K562 (cell line): ENCODE measurements at regions not wholly inside any gene's neighbourhood (a gene's known extent, or its start where the extent isn't known, plus 50 kb on each side); places are given as distances from the start of the nearest gene placed in this dataset.

Experiments
- CXXC5 ChIP-seq: fragments of 250-450 bp; sonication (Bioruptor Pico); IDR thresholded peaks from 2 replicates; pipeline ENCODE4 v1.8.0; 2022; ENCODE audit warnings: inconsistent platforms, mild to moderate bottlenecking, moderate library complexity
- PCBP2 ChIP-seq: fragments of 200-400 bp; formaldehyde crosslinking; IDR thresholded peaks from 2 replicates; pipeline ENCODE4 v1.6.1; 2018; ENCODE audit warnings: low read length, low read depth, mild to moderate bottlenecking, moderate library complexity; ENCODE audit not compliant: poor library complexity, severe bottlenecking
- SMARCC2 ChIP-seq: fragments of 450-650 bp; IDR thresholded peaks from 2 replicates; pipeline ENCODE4 v1.6.1; 2017; ENCODE audit warnings: antibody characterized with exemption, moderate library complexity, mild to moderate bottlenecking, low read depth
- SMC3 ChIP-seq: conservative IDR thresholded peaks from 2 replicates; pipeline ENCODE4 v1.6.1; 2011; ENCODE audit warnings: low read depth, low read length, improper control_type of control experiment; ENCODE audit not compliant: insufficient read depth
- SNIP1 ChIP-seq: fragments of 450-650 bp; IDR thresholded peaks from 2 replicates; pipeline ENCODE4 v1.7.1; 2017; ENCODE audit warnings: low read depth, mild to moderate bottlenecking
- TBL1XR1 ChIP-seq, 2 experiments: IDR thresholded peaks; 2 replicates each; pipeline ENCODE4 v1.6.1; 2012; ENCODE audit warnings: improper control_type of control experiment in 2 of 2, low read length in 2 of 2, mild to moderate bottlenecking in 1 of 2
- XRCC4 ChIP-seq: IDR thresholded peaks from one replicate; pipeline ENCODE4 v1.6.1; 2011; ENCODE audit not compliant: insufficient read depth, insufficient read length; ENCODE audit errors: extremely low read depth
- ZSCAN32 ChIP-seq: fragments of 450-650 bp; formaldehyde crosslinking; IDR thresholded peaks from 2 replicates; pipeline ENCODE4 v1.4.0; 2020; ENCODE audit warnings: mild to moderate bottlenecking, moderate library complexity
- TF ChIP-seq, protein P1 (sequence below), 3 experiments: IDR thresholded peaks in 2 of 3; conservative IDR thresholded peaks in 1 of 3; 2 replicates each; pipeline ENCODE4 v1.5.1; 2011 to 2012; ENCODE audit warnings: low read length in 3 of 3, mild to moderate bottlenecking in 3 of 3, control low read depth in 2 of 3, improper control_type of control experiment in 1 of 3, inconsistent platforms in 1 of 3, low read depth in 1 of 3, mixed read lengths in 1 of 3, moderate library complexity in 1 of 3; ENCODE audit not compliant: insufficient read depth in 2 of 3

DNA sequence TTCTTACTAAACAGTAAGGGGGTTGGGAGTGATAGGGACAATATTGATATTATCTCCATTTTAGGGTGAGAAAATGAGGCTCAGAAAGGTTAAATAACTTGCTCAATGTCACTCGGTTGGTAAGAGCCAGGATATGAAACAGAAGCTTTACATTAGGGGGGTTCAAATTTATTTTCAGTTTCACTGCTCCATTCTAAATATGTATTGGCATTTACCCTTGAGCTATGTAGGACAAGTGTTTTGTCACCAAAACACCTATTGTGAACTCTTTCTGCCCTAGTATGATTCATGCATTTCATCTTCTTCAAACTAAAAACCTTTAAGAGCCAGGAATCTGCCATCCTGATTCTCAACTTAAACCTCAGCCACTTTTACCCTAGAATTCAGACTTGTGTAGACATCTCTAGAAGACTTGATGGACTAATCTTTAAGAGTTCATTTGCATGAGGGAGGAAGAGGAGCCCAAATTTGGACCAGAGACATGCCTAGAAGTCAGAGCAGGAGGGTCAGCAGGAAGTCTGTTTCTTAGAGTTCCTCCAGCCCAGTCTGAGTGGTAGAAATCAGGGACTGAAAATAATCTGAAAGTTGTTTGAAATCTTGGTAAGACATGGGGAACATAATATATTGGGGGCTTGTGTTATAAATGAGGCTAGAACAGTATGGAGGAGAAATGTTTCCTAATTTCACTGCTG lies 129.4 kb upstream of the ATP5MC3 start (continued):
- TF ChIP-seq, protein P1, sequence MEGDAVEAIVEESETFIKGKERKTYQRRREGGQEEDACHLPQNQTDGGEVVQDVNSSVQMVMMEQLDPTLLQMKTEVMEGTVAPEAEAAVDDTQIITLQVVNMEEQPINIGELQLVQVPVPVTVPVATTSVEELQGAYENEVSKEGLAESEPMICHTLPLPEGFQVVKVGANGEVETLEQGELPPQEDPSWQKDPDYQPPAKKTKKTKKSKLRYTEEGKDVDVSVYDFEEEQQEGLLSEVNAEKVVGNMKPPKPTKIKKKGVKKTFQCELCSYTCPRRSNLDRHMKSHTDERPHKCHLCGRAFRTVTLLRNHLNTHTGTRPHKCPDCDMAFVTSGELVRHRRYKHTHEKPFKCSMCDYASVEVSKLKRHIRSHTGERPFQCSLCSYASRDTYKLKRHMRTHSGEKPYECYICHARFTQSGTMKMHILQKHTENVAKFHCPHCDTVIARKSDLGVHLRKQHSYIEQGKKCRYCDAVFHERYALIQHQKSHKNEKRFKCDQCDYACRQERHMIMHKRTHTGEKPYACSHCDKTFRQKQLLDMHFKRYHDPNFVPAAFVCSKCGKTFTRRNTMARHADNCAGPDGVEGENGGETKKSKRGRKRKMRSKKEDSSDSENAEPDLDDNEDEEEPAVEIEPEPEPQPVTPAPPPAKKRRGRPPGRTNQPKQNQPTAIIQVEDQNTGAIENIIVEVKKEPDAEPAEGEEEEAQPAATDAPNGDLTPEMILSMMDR (IDR thresholded peaks at IDR 0.05 in 2 of 3, conservative IDR thresholded peaks at IDR 0.05 in 1 of 3; ENCODE audit: insufficient read depth in 2 of 3, low read depth in 1 of 3, low read length in 3 of 3), result no peak
- TF ChIP-seq SMARCC2, result no peak
- no peak for TF ChIP-seq TBL1XR1 (IDR thresholded peaks at IDR 0.05; ENCODE audit: low read length in 2 of 2)
- TF ChIP-seq SNIP1, result no peak
- TF ChIP-seq CXXC5 (CRISPR knock-in tag), result no peak
- no peak for TF ChIP-seq PCBP2
- TF ChIP-seq SMC3, result no peak
- no peak for TF ChIP-seq XRCC4
- no peak for TF ChIP-seq ZSCAN32 (CRISPR knock-in tag)
